Left lung (tissue), 4 donors: ENCODE measurements at regions not wholly inside any gene's neighbourhood (a gene's known extent, or its start where the extent isn't known, plus 50 kb on each side); places are given as distances from the start of the nearest gene placed in this dataset.
"Not testable (repeated sequence)": the region's sequence is repeated elsewhere in the genome, so short reads cannot be mapped to it uniquely, and the experiment has no call there.

Experiments
- ATAC-seq: fragments of 200-7000 bp; cut with Tn5 transposase; one replicate; pipeline ENCODE4 v1.9.1; 2020; ENCODE audit warnings: moderate library complexity
- DNase-seq, 4 donors: peaks; one replicate each; pipeline ENCODE4 v3.0.0-alpha.2; 2013 to 2020
- H3K27ac ChIP-seq, 2 donors: fragments of 200-600 bp; sonication (generic) in 1 of 2; one replicate each; pipeline versions ENCODE4 v1.5.0 to v1.8.0; 2020 to 2021
- H3K27me3 ChIP-seq, 2 donors: fragments of 200-600 bp; sonication (generic) in 1 of 2; one replicate each; pipeline versions ENCODE4 v1.5.0 to v1.8.0; 2020 to 2021
- H3K36me3 ChIP-seq, 2 donors: fragments of 200-600 bp; sonication (generic) in 1 of 2; one replicate each; pipeline versions ENCODE4 v1.5.0 to v1.8.0; 2020 to 2021
- H3K4me1 ChIP-seq, 2 donors: fragments of 200-600 bp; one replicate each; pipeline ENCODE4 v1.8.0; 2021
- H3K4me3 ChIP-seq, 2 donors: fragments of 200-600 bp; sonication (generic) in 1 of 2; one replicate each; pipeline versions ENCODE4 v1.5.0 to v1.8.0; 2020 to 2021; ENCODE audit warnings: mild to moderate bottlenecking in 1 of 2
- H3K9me3 ChIP-seq, 2 donors: fragments of 200-600 bp; sonication (generic) in 1 of 2; one replicate each; pipeline versions ENCODE4 v1.5.0 to v1.8.0; 2020 to 2021
- CTCF ChIP-seq, 2 donors: fragments of 200-600 bp; sonication (generic) in 1 of 2; IDR thresholded peaks; one replicate each; pipeline versions ENCODE4 v1.5.0 to v1.8.0; 2021; ENCODE audit warnings: antibody characterized with exemption in 2 of 2
- intact Hi-C, 2 donors: fragments of 100-400 bp; cut with DNase I; formaldehyde crosslinking; loops; one replicate each; pipeline versions ENCODE4 v1.11.2 to v1.14.2; 2022
- donor health status: DM: no; HTN: yes; CAD: no.
- donor health status: DM: no; HTN: no; CAD: no.

GRCh38 chr14:37711831-37712475 lies 116.5 kb downstream of the TTC6 start:
- Histone ChIP-seq H3K4me1 (no peaks in the 10 kb centered on the region), H3K9me3 (no peaks in the 10 kb centered on the region), H3K27me3 (no peaks in the 10 kb centered on the region), H3K4me3 (no peak overlapping the region), H3K27ac (no peak overlapping the region), H3K36me3 (no peaks in the 10 kb centered on the region)
- intact Hi-C loops: loop anchor here in 1 of 2 donors (10.0 kb wide), 1 partner anchor 163 kb away; no protein-coding TSS in a partner anchor
- TF ChIP-seq CTCF (IDR thresholded peaks at IDR 0.05): no peak
- no peak for DNase-seq
- ATAC-seq: no peak

DNA sequence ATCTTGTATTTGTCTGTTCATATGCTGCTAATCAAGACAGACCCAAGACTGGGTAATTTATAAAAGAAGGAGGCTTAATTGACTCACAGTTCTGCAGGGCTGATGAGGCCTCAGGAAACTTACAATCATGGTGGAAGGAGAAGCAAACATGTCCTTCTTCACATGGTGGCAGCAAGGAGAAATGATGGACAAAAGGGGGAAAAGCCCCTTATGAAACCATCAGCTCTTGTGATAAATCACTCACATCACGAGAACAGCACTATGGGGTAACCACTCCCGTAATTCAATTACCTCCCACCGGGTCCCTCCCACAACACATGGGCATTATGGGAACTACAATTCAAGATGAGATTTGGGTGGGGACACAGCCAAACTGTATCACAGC lies 117.0 kb downstream of the TTC6 start:
- not testable (repeated sequence) for ATAC-seq, H3K27me3 ChIP-seq, DNase-seq, H3K36me3 ChIP-seq, H3K4me3 ChIP-seq, H3K4me1 ChIP-seq, H3K27ac ChIP-seq, H3K9me3 ChIP-seq
- intact Hi-C loops: loop anchor here in 1 of 2 donors (10.0 kb wide), 1 partner anchor 162 kb away; no protein-coding TSS in a partner anchor

GRCh38 chr14:37712976-37713431 lies 117.6 kb downstream of the TTC6 start:
- no peak for TF ChIP-seq CTCF (IDR thresholded peaks at IDR 0.05)
- Histone ChIP-seq H3K4me3 (no peak overlapping the region), H3K27me3 (no peaks in the 10 kb centered on the region), H3K4me1 (no peaks in the 10 kb centered on the region), H3K36me3 (no peaks in the 10 kb centered on the region), H3K27ac (no peak overlapping the region), H3K9me3 (no peaks in the 10 kb centered on the region)
- no peak for DNase-seq
- ATAC-seq: no peak
- intact Hi-C loops: loop anchor here in 1 of 2 donors (10.0 kb wide), 1 partner anchor 162 kb away; no protein-coding TSS in a partner anchor

- Histone ChIP-seq H3K36me3 (no peaks in the 10 kb centered on the region), H3K27me3 (no peaks in the 10 kb centered on the region), H3K27ac (no peak overlapping the region), H3K4me1 (no peaks in the 10 kb centered on the region), H3K4me3 (no peak overlapping the region), H3K9me3 (no peaks in the 10 kb centered on the region)
- DNase-seq (no peak), ATAC-seq (no peak)
- intact Hi-C loops: no loop called here
- no peak for TF ChIP-seq CTCF (IDR thresholded peaks at IDR 0.05)
Observed at GRCh38 chr14:37720131-37720530, 124.7 kb downstream of the TTC6 start.

- ATAC-seq (no peak), DNase-seq (no peak)
- intact Hi-C loops: no loop called here
- no peaks in the 10 kb centered on the region for H3K9me3 ChIP-seq
- no peaks in the 10 kb centered on the region for H3K27me3 ChIP-seq
- no peak overlapping the region for H3K27ac ChIP-seq
- no peaks in the 10 kb centered on the region for H3K4me1 ChIP-seq
- no peak for TF ChIP-seq CTCF (IDR thresholded peaks at IDR 0.05)
- no peak overlapping the region for H3K4me3 ChIP-seq
- H3K36me3 ChIP-seq: no peaks in the 10 kb centered on the region
Observed at GRCh38 chr14:37721976-37722659, 126.7 kb downstream of the TTC6 start.
